ENCODE measurements at regions not wholly inside any gene's neighbourhood (a gene's known extent, or its start where the extent isn't known, plus 50 kb on each side); places are given as distances from the start of the nearest gene placed in this dataset.
"Not testable (repeated sequence)": the region's sequence is repeated elsewhere in the genome, so short reads cannot be mapped to it uniquely, and the experiment has no call there.

DNA sequence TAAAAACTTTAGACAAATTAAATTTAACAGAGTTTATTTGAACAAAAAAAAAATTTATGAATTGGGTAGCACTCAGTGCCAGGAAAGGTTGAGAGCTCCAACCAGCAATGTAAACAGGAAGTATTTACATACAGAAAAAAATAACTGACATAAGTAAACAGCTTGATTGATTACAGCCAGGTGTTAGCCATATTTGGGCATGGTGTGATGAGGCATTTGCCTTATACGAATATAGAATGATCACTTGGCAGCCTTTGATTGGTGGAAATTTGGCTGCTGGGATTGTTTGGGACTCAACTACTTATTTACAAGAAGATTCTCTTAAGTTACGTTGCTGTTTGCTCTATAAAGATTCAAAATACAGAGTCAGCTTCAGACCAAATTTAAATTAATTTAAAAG, 172.0 kb downstream of the ADAM29 start:
- no peak for DNase-seq (ENCODE audit: low spot score in 2 of 2)
- H3K27ac ChIP-seq = no peak overlapping the region
- no peaks in the 10 kb centered on the region for H3K27me3 ChIP-seq
- H3K36me3 ChIP-seq = no peaks in the 10 kb centered on the region
- H3K4me1 ChIP-seq = no peaks in the 10 kb centered on the region
- WGBS, 2 donors = 77 to 78% methylated on average over 2 of the region's 2 CpGs
- peaks cover 0 to 16% (median 0%) of the 10 kb centered on the region in 4 donors for H3K9me3 ChIP-seq
- TF ChIP-seq CTCF (IDR thresholded peaks at IDR 0.05) = no peak
- no peak for TF ChIP-seq POLR2A (IDR thresholded peaks at IDR 0.05)
- no peak for TF ChIP-seq EP300 (IDR thresholded peaks at IDR 0.05)
- H3K4me3 ChIP-seq = no peak overlapping the region

- Histone ChIP-seq H3K9me3 (peaks cover 0 to 18% (median 0%) of the 10 kb centered on the region in 4 donors), H3K36me3 (no peaks in the 10 kb centered on the region), H3K4me1 (no peaks in the 10 kb centered on the region), H3K4me3 (no peak overlapping the region), H3K27ac (no peak overlapping the region), H3K27me3 (no peaks in the 10 kb centered on the region)
- DNase-seq (ENCODE audit: low spot score in 2 of 2) = no peak
- no peak for TF ChIP-seq EP300 (IDR thresholded peaks at IDR 0.05)
- no peak for TF ChIP-seq CTCF (IDR thresholded peaks at IDR 0.05)
- TF ChIP-seq POLR2A (IDR thresholded peaks at IDR 0.05) = no peak
- 79 to 88% methylated on average over 5 of the region's 5 CpGs for WGBS, 2 donors
Observed at GRCh38 chr4:175091649-175092048, 173.5 kb downstream of the ADAM29 start.

- 94 to 99% methylated on average over 15 to 18 of the region's 20 CpGs for WGBS, 2 donors
- DNase-seq (ENCODE audit: low spot score in 2 of 2) = no peak
- no peak overlapping the region for H3K27ac ChIP-seq
- peaks cover 0 to 18% (median 0%) of the 10 kb centered on the region in 4 donors for H3K9me3 ChIP-seq
- H3K36me3 ChIP-seq = no peaks in the 10 kb centered on the region
- no peak for TF ChIP-seq CTCF (IDR thresholded peaks at IDR 0.05)
- no peak for TF ChIP-seq EP300 (IDR thresholded peaks at IDR 0.05)
- no peak for TF ChIP-seq POLR2A (IDR thresholded peaks at IDR 0.05)
- no peak overlapping the region for H3K4me3 ChIP-seq
- no peaks in the 10 kb centered on the region for H3K27me3 ChIP-seq
- H3K4me1 ChIP-seq = no peaks in the 10 kb centered on the region
Observed at GRCh38 chr4:175092114-175092513, 174.0 kb downstream of the ADAM29 start.

- 87 to 92% methylated on average over 9 of the region's 9 CpGs for WGBS, 2 donors
Observed at GRCh38 chr4:175093055-175093454, 174.9 kb downstream of the ADAM29 start.

GRCh38 chr4:175103403-175103802, 185.2 kb downstream of the ADAM29 start:
- 81 to 88% methylated on average over 2 of the region's 2 CpGs for WGBS, 2 donors
- Histone ChIP-seq H3K9me3 (no peaks in the 10 kb centered on the region), H3K4me1 (no peaks in the 10 kb centered on the region), H3K27me3 (no peaks in the 10 kb centered on the region), H3K36me3 (no peaks in the 10 kb centered on the region), H3K4me3 (no peak overlapping the region), H3K27ac (no peak overlapping the region)
- TF ChIP-seq CTCF (IDR thresholded peaks at IDR 0.05) = no peak
- TF ChIP-seq POLR2A (IDR thresholded peaks at IDR 0.05) = no peak
- no peak for TF ChIP-seq EP300 (IDR thresholded peaks at IDR 0.05)
- DNase-seq (ENCODE audit: low spot score in 2 of 2) = no peak

More at GRCh38 chr4:175093055-175093454, 174.9 kb downstream of the ADAM29 start:
- not testable (repeated sequence) for H3K36me3 ChIP-seq; DNase-seq (ENCODE audit: low spot score in 2 of 2); H3K27ac ChIP-seq; H3K4me1 ChIP-seq; H3K27me3 ChIP-seq; H3K4me3 ChIP-seq
- H3K9me3 ChIP-seq = peaks cover 0 to 18% (median 0%) of the 10 kb centered on the region in 4 donors

DNA sequence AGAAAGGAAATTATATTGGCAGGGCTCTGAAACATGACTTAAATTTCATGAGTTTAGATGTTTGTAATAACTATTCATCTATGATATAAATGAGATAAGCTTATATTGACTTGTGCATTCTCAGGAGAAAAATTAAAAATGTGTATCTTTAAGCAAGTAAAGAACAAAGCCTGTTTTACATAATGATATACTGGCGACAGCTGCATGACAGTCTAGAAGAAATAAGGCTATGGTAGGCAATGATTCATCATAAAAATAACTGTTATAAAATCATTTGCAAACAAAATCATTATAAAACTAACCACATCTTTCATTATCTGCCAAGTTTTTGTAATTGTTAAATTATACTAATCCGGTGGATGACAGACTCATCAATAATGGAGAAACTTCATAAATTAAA, 188.1 kb downstream of the ADAM29 start:
- peaks cover 0 to 16% (median 7%) of the 10 kb centered on the region in 4 donors for H3K9me3 ChIP-seq
- no peak for DNase-seq (ENCODE audit: low spot score in 2 of 2)
- WGBS, 2 donors = 61 to 73% methylated on average over 2 of the region's 2 CpGs

More for the DNA sequence above, 188.1 kb downstream of the ADAM29 start:
- H3K4me1 ChIP-seq = no peaks in the 10 kb centered on the region
- H3K36me3 ChIP-seq = no peaks in the 10 kb centered on the region
- no peaks in the 10 kb centered on the region for H3K27me3 ChIP-seq
- H3K4me3 ChIP-seq = no peak overlapping the region
- no peak for TF ChIP-seq POLR2A (IDR thresholded peaks at IDR 0.05)
- no peak for TF ChIP-seq EP300 (IDR thresholded peaks at IDR 0.05)
- no peak overlapping the region for H3K27ac ChIP-seq

All from tibial nerve (tissue), 4 donors.